K562 (cell line): ENCODE measurements at regions not wholly inside any gene's neighbourhood (a gene's known extent, or its start where the extent isn't known, plus 50 kb on each side); places are given as distances from the start of the nearest gene placed in this dataset.

Source experiments
- ATAC-seq: fragments of 200-7000 bp; cut with Tn5 transposase; 3 replicates; pipeline ENCODE4 v1.9.1; 2020; ENCODE audit warnings: moderate library complexity
- BruUV-seq: library from RNA; stranded (reverse); fragments of 400-500 nt; replicated peaks from 2 replicates; lab custom pipeline; 2021; lab: Mats Ljungman, UMichigan
- CTCF ChIA-PET: fragments of 300-600 bp; formaldehyde crosslinking; extraction: SDS; loops from one replicate; lab custom pipeline; 2021; ENCODE audit warnings: low intra/inter-chr PET ratio; lab: Yijun Ruan, JAX
- POLR2A ChIA-PET: fragments of 300-600, 350-650 bp; sonication (Branson Sonifier 250); formaldehyde crosslinking; extraction: SDS; loops from one replicate; lab custom pipeline; 2021; ENCODE audit warnings: antibody characterized with exemption, inconsistent platforms; lab: Yijun Ruan, JAX
- DNase-seq, 4 experiments: peaks; one replicate each; pipeline versions ENCODE4 v3.0.0 to v3.0.0-alpha.2; 2011 to 2018; ENCODE audit warnings: low spot score in 3 of 4, mixed read lengths in 3 of 4; ENCODE audit errors: extremely low read depth in 1 of 4
- FAIRE-seq: peaks from 2 replicates; lab custom pipeline; 2011; peaks lifted over from hg19 to GRCh38; lab: Jason Lieb, UNC
- H2AFZ ChIP-seq: 2 replicates; pipeline ENCODE4 v1.6.0; 2011; ENCODE audit warnings: low read depth, low read length, control low read depth, inconsistent platforms
- H3K27ac ChIP-seq: fragments of 200-600 bp; 3 replicates; pipeline ENCODE4 v1.8.0; 2011; ENCODE audit warnings: low read depth, mild to moderate bottlenecking, control low read depth, inconsistent platforms, low read length, moderate library complexity, mixed read lengths; ENCODE audit errors: extremely low read depth
- H3K27me3 ChIP-seq, 2 experiments: fragments of 300-600 bp in 1 of 2; 2 replicates in 1 of 2; 3 replicates in 1 of 2; pipeline versions ENCODE4 v1.6.0 to v1.8.0; 2011; ENCODE audit warnings: inconsistent platforms in 2 of 2, low read length in 2 of 2, mild to moderate bottlenecking in 1 of 2, mixed read lengths in 1 of 2, moderate library complexity in 1 of 2; ENCODE audit not compliant: control insufficient read depth in 2 of 2, insufficient read depth in 2 of 2
- H3K36me3 ChIP-seq: fragments of 300-600 bp; 3 replicates; pipeline ENCODE4 v1.8.0; 2011; ENCODE audit warnings: mild to moderate bottlenecking, low read length, inconsistent platforms; ENCODE audit not compliant: control insufficient read depth, insufficient read depth
- H3K4me1 ChIP-seq, 2 experiments: fragments of 200-600 bp in 1 of 2; replicated peaks in 1 of 2; 2 replicates in 1 of 2; 3 replicates in 1 of 2; pipeline versions ENCODE4 v1.5.1 to v1.8.0; 2011; ENCODE audit warnings: inconsistent platforms in 2 of 2, low read length in 2 of 2, mild to moderate bottlenecking in 1 of 2, mixed read lengths in 1 of 2, moderate library complexity in 1 of 2; ENCODE audit not compliant: control insufficient read depth in 2 of 2, insufficient read depth in 2 of 2
- H3K4me2 ChIP-seq: 2 replicates; pipeline ENCODE4 v1.6.1; 2011; ENCODE audit warnings: low read length, control low read depth, inconsistent platforms, mixed read lengths; ENCODE audit not compliant: insufficient read depth
- H3K4me3 ChIP-seq: fragments of 200-600 bp; sonication (generic), shearing (Covaris generic); 2 replicates; pipeline ENCODE4 v1.5.1; 2016; ENCODE audit warnings: control low read depth, inconsistent platforms
- H3K79me2 ChIP-seq: fragments of 200-600 bp; 3 replicates; pipeline ENCODE4 v1.8.0; 2011; ENCODE audit warnings: low read length, inconsistent platforms; ENCODE audit not compliant: control insufficient read depth, insufficient read depth
- H3K9ac ChIP-seq, 2 experiments: 2 replicates each; pipeline versions ENCODE4 v1.6.0 to v1.6.1; 2011; ENCODE audit warnings: low read depth in 2 of 2, low read length in 2 of 2, control low read depth in 1 of 2, inconsistent platforms in 1 of 2, mild to moderate bottlenecking in 1 of 2, mixed read lengths in 1 of 2; ENCODE audit not compliant: insufficient read depth in 1 of 2
- H3K9me1 ChIP-seq: one replicate; pipeline ENCODE4 v1.6.0; 2011; ENCODE audit warnings: inconsistent platforms, mild to moderate bottlenecking, low read length, moderate library complexity; ENCODE audit not compliant: control insufficient read depth, insufficient read depth
- H3K9me3 ChIP-seq: replicated peaks from 2 replicates; pipeline ENCODE4 v1.5.1; 2011; ENCODE audit warnings: low read depth, low read length, inconsistent platforms; ENCODE audit not compliant: control insufficient read depth, insufficient read depth
- H4K20me1 ChIP-seq: replicated peaks from 2 replicates; pipeline ENCODE4 v1.6.1; 2011; ENCODE audit warnings: low read length, inconsistent platforms, mixed read lengths; ENCODE audit not compliant: control insufficient read depth, insufficient read depth
- HMBOX1 ChIP-seq: sonication (generic); IDR thresholded peaks from 2 replicates; pipeline ENCODE4 v1.6.1; 2016
- SRF ChIP-seq, 2 experiments: fragments of 250-450, 450-650 bp in 1 of 2; sonication (Bioruptor Pico) in 1 of 2; sonication (generic) in 1 of 2; formaldehyde crosslinking; IDR thresholded peaks; 2 replicates each; pipeline versions ENCODE4 v1.5.0 to v1.5.1; 2020 to 2022; ENCODE audit warnings: mild to moderate bottlenecking in 1 of 2, missing genetic modification reagents in 1 of 2
- ZNF174 ChIP-seq: fragments of 250-450 bp; sonication (Bioruptor Pico); IDR thresholded peaks from 2 replicates; pipeline ENCODE4 v1.4.0; 2020; ENCODE audit warnings: mild to moderate bottlenecking
- ZNF764 ChIP-seq: fragments of 250-450 bp; sonication (Bioruptor Pico); IDR thresholded peaks from 2 replicates; pipeline ENCODE4 v1.4.0; 2020; ENCODE audit warnings: low read depth, mild to moderate bottlenecking, moderate library complexity
- WGBS: fragments of 100-300 bp; shearing (Covaris generic); methylation state at CpG from one replicate; pipeline ENCODE4 v1.1.6; 2016; ENCODE audit warnings: low coverage, mixed read lengths; ENCODE audit not compliant: insufficient coverage; ENCODE audit errors: missing lambda C conversion rate; 5-methylcytosine and 5-hydroxymethylcytosine counted together
- in situ Hi-C: fragments of 300-500 bp; cut with MboI; formaldehyde crosslinking; loops from 4 replicates; pipeline ENCODE4 v1.15.0; 2018; ENCODE audit warnings: inconsistent platforms, mixed read lengths
- intact Hi-C: fragments of 100-400 bp; cut with micrococcal nuclease; formaldehyde crosslinking; loops from 2 replicates; pipeline ENCODE4 v1.14.2; 2022

DNA sequence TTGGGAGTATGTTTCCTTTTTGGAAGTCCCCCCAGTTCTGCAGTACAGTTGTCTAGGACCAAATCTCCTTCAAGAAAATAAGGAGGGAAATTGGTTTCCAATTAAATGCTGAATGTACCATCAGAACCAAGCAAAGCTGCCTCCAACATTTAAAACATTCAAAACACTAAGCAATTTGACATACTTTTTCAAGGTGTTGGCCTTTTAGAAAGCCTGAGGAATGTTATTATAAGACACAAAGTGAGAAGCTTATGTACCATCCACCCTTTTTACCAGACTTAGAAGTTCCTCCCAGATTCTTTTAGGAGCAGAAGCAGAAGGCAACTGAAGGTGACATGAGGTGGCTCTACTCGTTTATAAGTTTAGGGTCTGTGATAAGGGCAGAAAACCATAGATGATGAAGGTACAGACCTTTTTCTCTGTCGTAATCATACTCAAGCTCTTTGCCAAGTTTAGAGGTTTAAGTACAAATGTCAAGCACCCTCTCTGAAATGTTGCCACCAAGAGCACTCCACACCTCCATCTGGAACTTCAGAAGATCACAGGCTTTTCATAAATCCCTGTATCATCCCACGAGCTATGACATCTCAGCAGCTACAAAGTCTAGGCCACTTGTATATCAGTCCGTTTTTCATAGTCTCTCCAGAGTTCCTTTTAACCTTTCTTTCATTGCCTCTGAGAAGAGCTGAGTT lies 282.5 kb upstream of the THBS1 start (continued):
- TF ChIP-seq HMBOX1, result no peak

- no peak overlapping the region for H3K4me2 ChIP-seq
- intact Hi-C loops (no loop called here), in situ Hi-C loops (no loop called here)
- H3K9ac ChIP-seq, result no peak overlapping the region
- no peaks in the 10 kb centered on the region for H3K9me1 ChIP-seq
- ChIA-PET POLR2A (no interaction called here), CTCF (no interaction called here)
- no peaks in the 10 kb centered on the region for H3K4me1 ChIP-seq
- H3K27me3 ChIP-seq, result no peaks in the 10 kb centered on the region; a peak in 1 of 5 replicates
- H2AFZ ChIP-seq, result no peak overlapping the region
- H3K4me3 ChIP-seq, result no peak overlapping the region
- 0% methylated on average over 1 of the region's 1 CpG for WGBS
- no peaks in the 10 kb centered on the region for H3K9me3 ChIP-seq
- TF ChIP-seq ZNF174 (CRISPR knock-in tag), result no peak
- TF ChIP-seq SRF (CRISPR knock-in tag; IDR thresholded peaks at IDR 0.05), result no peak
- no peak for TF ChIP-seq ZNF764 (CRISPR knock-in tag)
- BruUV-seq, result no TSS peak
- no peak for DNase-seq
- no peaks in the 10 kb centered on the region for H3K79me2 ChIP-seq
- H3K36me3 ChIP-seq, result no peaks in the 10 kb centered on the region
- no peak for FAIRE-seq
- H3K27ac ChIP-seq, result no peak overlapping the region
- H4K20me1 ChIP-seq, result no peaks in the 10 kb centered on the region
- no peak for ATAC-seq
Observed at GRCh38 chr15:39299486-39300267, 281.2 kb upstream of the THBS1 start.
